HG03175 (cell line): ENCODE measurements at regions not wholly inside any gene's neighbourhood (a gene's known extent, or its start where the extent isn't known, plus 50 kb on each side); places are given as distances from the start of the nearest gene placed in this dataset.

Experiments
- ATAC-seq: cut with Tn5 transposase; IDR thresholded peaks from one replicate; pipeline ENCODE4 v1.9.1; 2021; ENCODE audit warnings: mild to moderate bottlenecking, moderate library complexity; ENCODE audit not compliant: unreplicated experiment

- no peak for ATAC-seq
Observed at GRCh38 chr3:35946121-35946853, 307.0 kb downstream of the ARPP21 start.

DNA sequence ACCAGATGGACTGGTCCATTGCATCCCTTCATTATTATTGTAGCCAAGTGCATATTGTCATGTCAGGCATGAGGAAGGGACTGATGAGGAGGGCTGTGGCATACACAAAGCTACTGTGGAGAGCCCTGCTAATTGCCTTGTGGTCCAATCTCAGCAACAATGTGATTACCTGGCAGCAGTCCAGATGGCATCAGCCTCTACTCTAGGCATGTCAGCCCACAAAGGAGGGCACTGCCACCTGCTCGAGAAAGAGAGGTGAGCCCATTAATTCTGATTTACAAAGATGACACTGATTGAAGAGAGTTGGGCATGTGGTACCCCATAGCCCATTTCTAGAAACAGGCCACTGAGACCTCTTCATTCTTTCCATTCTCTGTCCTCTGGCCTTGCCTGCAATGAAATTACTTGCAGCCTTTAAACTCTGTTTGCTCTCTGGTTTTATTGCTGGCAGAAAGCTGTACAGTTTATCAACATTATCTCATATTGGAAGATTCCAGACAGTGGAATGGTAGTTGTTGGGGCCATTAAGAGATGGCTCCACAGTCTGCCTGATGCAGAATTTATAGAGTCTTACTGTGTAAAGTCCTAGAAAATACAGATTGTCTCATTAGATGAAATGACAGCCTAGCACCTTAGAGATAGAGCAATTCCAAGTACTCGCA lies 307.7 kb downstream of the ARPP21 start:
- no peak for ATAC-seq

GRCh38 chr3:35950021-35950420 lies 310.7 kb downstream of the ARPP21 start:
- ATAC-seq = no peak

DNA sequence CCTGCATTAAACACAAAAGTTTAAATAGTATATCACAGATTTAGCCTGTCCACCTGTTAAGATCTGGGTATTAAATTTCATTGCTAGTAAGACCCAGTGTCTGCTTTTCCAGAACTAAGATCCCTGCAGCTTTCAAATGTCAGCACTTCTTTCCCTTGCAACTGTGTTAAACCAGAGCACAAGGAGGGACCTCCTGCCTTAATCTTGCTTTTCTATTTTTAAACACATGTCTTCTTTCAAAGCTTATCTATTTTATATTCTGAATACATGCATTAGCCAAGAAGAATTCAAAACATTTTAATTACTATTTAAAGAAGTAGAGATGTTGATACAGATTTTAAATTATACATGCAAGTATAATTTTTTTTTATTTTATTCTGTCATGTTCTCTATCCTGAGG lies 315.1 kb downstream of the ARPP21 start:
- ATAC-seq = no peak

GRCh38 chr3:35965908-35966307 lies 326.6 kb downstream of the ARPP21 start:
- ATAC-seq = peak; percentile 46

GRCh38 chr3:35966629-35967464 lies 327.5 kb downstream of the ARPP21 start:
- no peak for ATAC-seq

DNA sequence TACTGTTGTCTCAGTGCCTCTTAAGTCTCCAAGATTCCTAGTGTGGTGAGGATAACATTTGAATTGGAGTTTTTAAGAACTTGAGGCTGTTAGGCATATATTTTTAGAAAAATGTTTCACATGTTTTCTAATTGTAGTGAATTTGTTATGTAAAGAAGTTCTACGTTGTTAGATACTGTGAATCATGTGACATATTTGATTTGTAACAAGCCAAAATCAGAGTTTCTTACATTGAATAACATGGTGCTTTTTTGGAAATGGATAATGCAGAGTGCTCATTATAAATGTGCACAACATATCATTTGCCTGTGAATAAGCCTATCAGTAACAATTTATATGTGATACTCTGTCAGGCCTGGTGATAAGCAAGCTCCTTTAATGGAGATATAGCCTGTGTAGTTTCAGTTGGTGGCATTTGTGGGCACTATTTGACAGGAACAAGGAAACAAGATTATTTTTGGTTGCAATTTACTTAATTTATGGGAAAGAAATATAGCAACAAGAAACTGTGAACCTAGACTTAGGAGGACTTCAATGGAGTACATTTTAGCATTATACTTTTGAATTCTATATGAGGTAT lies 328.8 kb downstream of the ARPP21 start:
- ATAC-seq = no peak

DNA sequence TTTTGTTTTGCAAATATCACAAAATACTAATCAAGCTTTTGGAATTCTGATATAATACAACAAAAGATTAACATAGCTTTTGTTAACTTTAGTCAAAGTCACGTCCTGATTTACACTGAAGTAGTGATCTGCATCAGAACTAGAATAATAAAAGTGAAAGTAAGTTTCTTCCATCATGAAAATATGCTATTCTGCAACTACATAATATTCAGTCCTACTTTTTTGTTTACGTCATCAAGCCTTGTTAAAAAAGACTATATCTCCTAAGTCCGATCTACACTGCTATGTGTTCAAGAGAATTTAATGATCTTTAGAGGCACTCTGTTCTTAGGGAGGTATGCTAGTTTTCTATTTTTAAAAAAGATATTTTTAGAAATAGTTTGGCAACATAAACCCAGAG lies 330.1 kb downstream of the ARPP21 start:
- no peak for ATAC-seq

- no peak for ATAC-seq
Observed at GRCh38 chr3:35970793-35971192, 331.5 kb downstream of the ARPP21 start.

DNA sequence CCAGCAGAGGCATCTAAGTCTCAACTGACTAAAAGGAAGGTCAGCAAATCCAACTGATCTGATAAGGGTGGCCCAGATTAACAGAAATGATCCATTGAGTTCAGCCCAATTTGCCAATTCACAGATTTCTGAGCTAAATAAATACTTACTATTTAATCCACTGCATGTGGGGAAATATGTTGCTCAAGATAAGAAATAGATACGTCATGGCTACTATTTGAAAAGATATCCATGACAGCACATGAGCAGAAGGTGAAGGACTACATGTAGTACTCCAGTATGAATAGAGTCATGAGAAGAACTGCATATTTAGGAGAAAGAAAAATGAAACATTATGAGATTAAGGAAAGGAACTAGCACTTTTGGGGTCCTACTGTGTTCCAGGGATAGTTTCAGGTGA lies 332.4 kb downstream of the ARPP21 start:
- no peak for ATAC-seq

DNA sequence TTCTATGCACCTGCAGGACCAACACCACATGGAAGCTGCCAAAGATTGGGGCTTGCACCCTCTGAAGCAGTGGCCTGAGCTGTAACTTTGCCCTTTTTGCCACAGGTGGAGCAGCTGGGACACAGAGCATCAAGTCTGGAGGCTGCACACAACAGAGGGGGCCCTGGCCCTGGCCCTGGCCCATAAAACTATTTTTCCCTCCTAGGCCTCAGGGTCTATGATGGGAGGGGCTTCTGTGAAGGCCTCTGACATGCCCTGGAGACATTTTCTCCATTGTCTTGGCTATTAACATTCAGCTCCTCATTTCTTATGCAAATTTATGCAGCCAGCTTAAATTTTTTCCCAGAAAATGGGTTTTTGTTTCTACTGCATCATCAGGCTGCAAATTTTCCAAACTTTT lies 335.5 kb downstream of the ARPP21 start:
- no peak for ATAC-seq

DNA sequence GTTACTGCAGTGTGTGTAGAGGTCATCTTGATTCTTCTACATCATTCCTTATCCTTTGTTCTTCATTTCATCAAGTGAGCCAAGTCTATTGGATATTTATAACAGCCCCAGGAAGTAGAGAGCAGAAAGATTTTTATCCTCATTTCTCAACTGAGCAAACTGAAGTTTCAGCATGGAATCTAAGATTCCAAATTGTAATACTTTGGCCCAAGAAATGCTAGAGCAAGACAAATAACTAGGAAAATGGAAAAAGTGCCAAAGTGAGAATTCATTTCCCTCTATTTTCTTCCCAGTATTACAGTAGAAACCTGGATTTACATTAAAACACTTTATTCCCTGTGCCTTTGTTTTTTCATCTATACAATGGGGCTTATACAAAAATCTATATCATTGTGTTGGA lies 346.8 kb downstream of the ARPP21 start:
- ATAC-seq = no peak

- ATAC-seq = no peak
Observed at GRCh38 chr3:35987386-35987785, 348.1 kb downstream of the ARPP21 start.

- no peak for ATAC-seq
Observed at GRCh38 chr3:35992041-35992440, 352.7 kb downstream of the ARPP21 start.

GRCh38 chr3:36011791-36012190 lies 368.5 kb upstream of the STAC start:
- ATAC-seq = no peak

DNA sequence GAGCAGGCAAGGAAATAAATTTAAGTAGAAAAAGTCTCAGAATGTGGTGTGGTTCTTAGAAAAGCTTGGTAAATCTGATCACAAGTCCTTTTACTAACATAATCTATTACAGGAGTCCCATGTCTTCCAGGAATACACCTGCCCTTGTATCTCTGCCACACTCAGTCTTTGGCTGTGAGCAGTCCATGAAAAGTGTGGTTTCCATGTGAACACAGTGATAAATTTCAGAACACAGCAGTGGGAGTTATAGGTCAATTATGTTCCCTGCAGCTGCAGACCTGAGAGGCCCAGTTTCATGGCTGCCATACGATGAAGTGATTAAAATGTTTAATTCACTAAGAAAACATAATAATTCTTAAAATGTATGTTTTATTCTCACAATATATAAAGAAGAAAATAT lies 366.9 kb upstream of the STAC start:
- ATAC-seq = no peak

GRCh38 chr3:36025232-36025631 lies 355.1 kb upstream of the STAC start:
- no peak for ATAC-seq

- ATAC-seq = no peak
Observed at GRCh38 chr3:36032180-36033047, 347.9 kb upstream of the STAC start.

- no peak for ATAC-seq
Observed at GRCh38 chr3:36058404-36059030, 321.8 kb upstream of the STAC start.

DNA sequence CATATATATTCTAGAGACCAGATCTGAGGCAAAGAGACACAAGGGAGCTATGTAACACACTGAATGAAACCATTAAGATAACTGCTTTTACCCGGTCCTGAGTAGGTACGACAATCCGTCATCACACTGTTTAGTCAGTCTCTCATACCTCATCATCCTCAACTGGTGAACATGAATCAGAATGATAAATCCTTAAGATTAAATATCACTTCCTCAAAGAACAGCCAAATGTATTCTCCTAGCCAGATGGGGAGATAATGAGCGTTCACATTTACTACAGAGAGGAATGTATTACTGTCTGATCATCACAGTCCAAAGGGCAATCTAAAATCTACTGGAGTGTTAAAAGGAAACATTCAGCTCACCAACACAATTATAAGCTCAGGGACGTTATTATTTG lies 319.4 kb upstream of the STAC start:
- ATAC-seq = no peak
